Central memory CD8-positive, alpha-beta T cell (primary cell): ENCODE measurements at regions not wholly inside any gene's neighbourhood (a gene's known extent, or its start where the extent isn't known, plus 50 kb on each side); places are given as distances from the start of the nearest gene placed in this dataset.

ENCODE experiments used
- ATAC-seq: fragments of 150-1000 bp; cut with Tn5 transposase; replicated peaks from 2 replicates; pipeline ENCODE4 v1.10.0; 2022; ENCODE audit warnings: mild to moderate bottlenecking, moderate FRiP score, moderate number of reproducible peaks; ENCODE audit not compliant: poor library complexity, severe bottlenecking; ENCODE audit errors: extremely low read depth
- DNase-seq, 2 donors: peaks; one replicate each; pipeline ENCODE4 v3.0.0; 2021; ENCODE audit warnings: low spot score in 2 of 2
- H3K27ac Mint-ChIP-seq: one replicate; pipeline ENCODE4 v1.8.0; 2022; ENCODE audit warnings: low read depth, mild to moderate bottlenecking, moderate library complexity, mixed read lengths
- H3K27me3 Mint-ChIP-seq: one replicate; pipeline ENCODE4 v1.8.0; 2022; ENCODE audit warnings: mixed read lengths
- H3K36me3 Mint-ChIP-seq: one replicate; pipeline ENCODE4 v1.8.0; 2022; ENCODE audit warnings: mild to moderate bottlenecking, moderate library complexity, mixed read lengths; ENCODE audit not compliant: insufficient read depth
- H3K4me1 Mint-ChIP-seq: one replicate; pipeline ENCODE4 v1.8.0; 2022; ENCODE audit warnings: mixed read lengths
- H3K4me3 Mint-ChIP-seq: one replicate; pipeline ENCODE4 v1.8.0; 2022; ENCODE audit warnings: mild to moderate bottlenecking, moderate library complexity, mixed read lengths
- H3K9me3 Mint-ChIP-seq: one replicate; pipeline ENCODE4 v1.8.0; 2022; ENCODE audit warnings: mixed read lengths

GRCh38 chr4:175441256-175441655 lies 370.8 kb downstream of the GPM6A start:
- no peak for ATAC-seq
- no peaks in the 10 kb centered on the region for H3K27me3 Mint-ChIP-seq
- no peak overlapping the region for H3K27ac Mint-ChIP-seq
- H3K4me3 Mint-ChIP-seq = no peak overlapping the region
- peaks cover 8% of the 10 kb centered on the region for H3K9me3 Mint-ChIP-seq
- no peaks in the 10 kb centered on the region for H3K4me1 Mint-ChIP-seq
- no peaks in the 10 kb centered on the region for H3K36me3 Mint-ChIP-seq
- no peak for DNase-seq

GRCh38 chr4:175443547-175443946 lies 368.5 kb downstream of the GPM6A start:
- no peaks in the 10 kb centered on the region for H3K27me3 Mint-ChIP-seq
- ATAC-seq (no peak), DNase-seq (no peak)
- H3K9me3 Mint-ChIP-seq = no peaks in the 10 kb centered on the region
- H3K27ac Mint-ChIP-seq = no peak overlapping the region
- no peaks in the 10 kb centered on the region for H3K4me1 Mint-ChIP-seq
- no peaks in the 10 kb centered on the region for H3K36me3 Mint-ChIP-seq
- H3K4me3 Mint-ChIP-seq = no peak overlapping the region

- Mint-ChIP-seq H3K36me3 (no peaks in the 10 kb centered on the region), H3K4me1 (no peaks in the 10 kb centered on the region), H3K9me3 (peaks cover 8% of the 10 kb centered on the region), H3K27me3 (no peaks in the 10 kb centered on the region), H3K4me3 (no peak overlapping the region), H3K27ac (no peak overlapping the region)
- no peak for DNase-seq
- ATAC-seq = no peak
Measured at GRCh38 chr4:175444512-175444911, 367.6 kb downstream of the GPM6A start.

GRCh38 chr4:175447016-175447415 lies 365.0 kb downstream of the GPM6A start:
- no peaks in the 10 kb centered on the region for H3K4me1 Mint-ChIP-seq
- DNase-seq = no peak
- ATAC-seq = no peak
- no peak overlapping the region for H3K4me3 Mint-ChIP-seq
- peaks cover 16% of the 10 kb centered on the region for H3K9me3 Mint-ChIP-seq
- no peaks in the 10 kb centered on the region for H3K36me3 Mint-ChIP-seq
- H3K27ac Mint-ChIP-seq = no peak overlapping the region
- H3K27me3 Mint-ChIP-seq = no peaks in the 10 kb centered on the region

- no peaks in the 10 kb centered on the region for H3K4me1 Mint-ChIP-seq
- H3K27me3 Mint-ChIP-seq = no peaks in the 10 kb centered on the region
- H3K9me3 Mint-ChIP-seq = peaks cover 16% of the 10 kb centered on the region
- H3K27ac Mint-ChIP-seq = no peak overlapping the region
- no peak for DNase-seq
- no peak overlapping the region for H3K4me3 Mint-ChIP-seq
- H3K36me3 Mint-ChIP-seq = no peaks in the 10 kb centered on the region
- ATAC-seq = no peak
Measured at GRCh38 chr4:175450446-175450845, 361.6 kb downstream of the GPM6A start.

- Mint-ChIP-seq H3K27ac (no peak overlapping the region), H3K4me3 (no peak overlapping the region), H3K4me1 (no peaks in the 10 kb centered on the region), H3K27me3 (no peaks in the 10 kb centered on the region), H3K36me3 (no peaks in the 10 kb centered on the region), H3K9me3 (peaks cover 16% of the 10 kb centered on the region)
- DNase-seq = no peak
- ATAC-seq = no peak
Measured at GRCh38 chr4:175451238-175451965, 360.7 kb downstream of the GPM6A start.

GRCh38 chr4:175453456-175453855 lies 358.6 kb downstream of the GPM6A start:
- Mint-ChIP-seq H3K27ac (no peak overlapping the region), H3K4me1 (no peaks in the 10 kb centered on the region), H3K36me3 (no peaks in the 10 kb centered on the region), H3K4me3 (no peak overlapping the region), H3K9me3 (peaks cover 16% of the 10 kb centered on the region), H3K27me3 (no peaks in the 10 kb centered on the region)
- ATAC-seq (no peak), DNase-seq (no peak)

GRCh38 chr4:175456131-175456530 lies 355.9 kb downstream of the GPM6A start:
- Mint-ChIP-seq H3K27ac (no peak overlapping the region), H3K9me3 (peaks cover 5% of the 10 kb centered on the region), H3K36me3 (no peaks in the 10 kb centered on the region)

GRCh38 chr4:175457956-175458355 lies 354.1 kb downstream of the GPM6A start:
- H3K36me3 Mint-ChIP-seq = no peaks in the 10 kb centered on the region
- no peaks in the 10 kb centered on the region for H3K4me1 Mint-ChIP-seq
- no peak overlapping the region for H3K27ac Mint-ChIP-seq
- no peak overlapping the region for H3K4me3 Mint-ChIP-seq
- DNase-seq = no peak
- H3K9me3 Mint-ChIP-seq = peaks cover 5% of the 10 kb centered on the region
- no peak for ATAC-seq
- H3K27me3 Mint-ChIP-seq = no peaks in the 10 kb centered on the region

More at GRCh38 chr4:175456131-175456530, 355.9 kb downstream of the GPM6A start:
- Mint-ChIP-seq H3K27me3 (no peaks in the 10 kb centered on the region), H3K4me3 (no peak overlapping the region), H3K4me1 (no peaks in the 10 kb centered on the region)
- ATAC-seq (no peak), DNase-seq (no peak)

GRCh38 chr4:175459571-175459970 lies 352.5 kb downstream of the GPM6A start:
- no peak overlapping the region for H3K4me3 Mint-ChIP-seq
- no peaks in the 10 kb centered on the region for H3K4me1 Mint-ChIP-seq
- no peaks in the 10 kb centered on the region for H3K27me3 Mint-ChIP-seq
- DNase-seq (no peak), ATAC-seq (no peak)
- peaks cover 5% of the 10 kb centered on the region for H3K9me3 Mint-ChIP-seq
- H3K27ac Mint-ChIP-seq = no peak overlapping the region
- H3K36me3 Mint-ChIP-seq = no peaks in the 10 kb centered on the region

GRCh38 chr4:175460414-175460813 lies 351.6 kb downstream of the GPM6A start:
- Mint-ChIP-seq H3K9me3 (peaks cover 5% of the 10 kb centered on the region), H3K36me3 (no peaks in the 10 kb centered on the region), H3K27ac (no peak overlapping the region), H3K27me3 (no peaks in the 10 kb centered on the region), H3K4me1 (no peaks in the 10 kb centered on the region), H3K4me3 (no peak overlapping the region)
- DNase-seq (no peak), ATAC-seq (no peak)

- H3K4me3 Mint-ChIP-seq = no peak overlapping the region
- no peaks in the 10 kb centered on the region for H3K36me3 Mint-ChIP-seq
- no peaks in the 10 kb centered on the region for H3K27me3 Mint-ChIP-seq
- H3K9me3 Mint-ChIP-seq = peaks cover 22% of the 10 kb centered on the region
- no peak overlapping the region for H3K27ac Mint-ChIP-seq
- DNase-seq (no peak), ATAC-seq (no peak)
- H3K4me1 Mint-ChIP-seq = no peaks in the 10 kb centered on the region
Measured at GRCh38 chr4:175469514-175469913, 342.6 kb downstream of the GPM6A start.

GRCh38 chr4:175470131-175470530 lies 341.9 kb downstream of the GPM6A start:
- Mint-ChIP-seq H3K4me1 (no peaks in the 10 kb centered on the region), H3K36me3 (no peaks in the 10 kb centered on the region), H3K27ac (no peak overlapping the region), H3K4me3 (no peak overlapping the region), H3K9me3 (peaks cover 22% of the 10 kb centered on the region), H3K27me3 (no peaks in the 10 kb centered on the region)
- DNase-seq (no peak), ATAC-seq (no peak)
